PC-3 (cell line): ENCODE measurements at regions not wholly inside any gene's neighbourhood (a gene's known extent, or its start where the extent isn't known, plus 50 kb on each side); places are given as distances from the start of the nearest gene placed in this dataset.
"Not testable (repeated sequence)": the region's sequence is repeated elsewhere in the genome, so short reads cannot be mapped to it uniquely, and the experiment has no call there.

ENCODE experiments used
- CTCF ChIP-seq: fragments of 300-600 bp; sonication (generic); conservative IDR thresholded peaks from 2 replicates; pipeline ENCODE4 v1.5.1; 2017; ENCODE audit warnings: antibody characterized with exemption, low read depth, mild to moderate bottlenecking, low read length
- EZH2 ChIP-seq: fragments of 300-600 bp; sonication (generic); IDR thresholded peaks from one replicate; pipeline ENCODE4 v1.6.1; 2017; ENCODE audit warnings: antibody characterized with exemption, mild to moderate bottlenecking, low read length; ENCODE audit not compliant: unreplicated experiment
- EZH2phosphoT487 ChIP-seq: fragments of 300-600 bp; sonication (generic); IDR thresholded peaks from 2 replicates; pipeline ENCODE4 v1.6.1; 2018; ENCODE audit warnings: mild to moderate bottlenecking, antibody characterized with exemption, low read length, borderline replicate concordance

- TF ChIP-seq CTCF, EZH2, EZH2phosphoT487: not testable (repeated sequence)
Observed at GRCh38 chr17:18574137-18574536, 70.1 kb downstream of the TBC1D28 start.
